MCF 10A (cell line): ENCODE measurements at regions not wholly inside any gene's neighbourhood (a gene's known extent, or its start where the extent isn't known, plus 50 kb on each side); places are given as distances from the start of the nearest gene placed in this dataset.

Source experiments
- BruUV-seq: library from RNA; stranded (reverse); fragments of 400-500 nt; replicated peaks from 2 replicates; lab custom pipeline; 2021; lab: Mats Ljungman, UMichigan
- CTCF ChIA-PET: fragments of 300-600 bp; sonication (Branson Sonifier 250); formaldehyde crosslinking; extraction: SDS; loops from one replicate; lab custom pipeline; 2021; ENCODE audit warnings: antibody characterized with exemption, inconsistent platforms; lab: Yijun Ruan, JAX
- POLR2A ChIA-PET: fragments of 300-600, 350-650 bp; sonication (Branson Sonifier 250); formaldehyde crosslinking; extraction: SDS; loops from one replicate; lab custom pipeline; 2020; ENCODE audit warnings: antibody characterized with exemption, inconsistent platforms; lab: Yijun Ruan, JAX
- DNase-seq: peaks from one replicate; pipeline ENCODE4 v3.0.0-alpha.2; 2018; ENCODE audit not compliant: unreplicated experiment
- H3K27ac Mint-ChIP-seq: one replicate; pipeline ENCODE4 v1.8.0; 2022; ENCODE audit warnings: mild to moderate bottlenecking, low read depth, mixed read lengths; ENCODE audit not compliant: unreplicated experiment
- H3K27me3 Mint-ChIP-seq: one replicate; pipeline ENCODE4 v1.8.0; 2022; ENCODE audit warnings: mixed read lengths; ENCODE audit not compliant: insufficient read depth, unreplicated experiment
- H3K36me3 Mint-ChIP-seq: one replicate; pipeline ENCODE4 v1.8.0; 2022; ENCODE audit warnings: mild to moderate bottlenecking, moderate library complexity, mixed read lengths; ENCODE audit not compliant: insufficient read depth, unreplicated experiment
- H3K4me1 Mint-ChIP-seq: one replicate; pipeline ENCODE4 v1.8.0; 2022; ENCODE audit warnings: mixed read lengths; ENCODE audit not compliant: insufficient read depth, unreplicated experiment
- H3K4me3 Mint-ChIP-seq: one replicate; pipeline ENCODE4 v1.8.0; 2022; ENCODE audit warnings: mild to moderate bottlenecking, moderate library complexity, mixed read lengths; ENCODE audit not compliant: unreplicated experiment
- H3K9me3 Mint-ChIP-seq: one replicate; pipeline ENCODE4 v1.8.0; 2022; ENCODE audit warnings: mixed read lengths; ENCODE audit not compliant: unreplicated experiment
- intact Hi-C: fragments of 100-400 bp; cut with micrococcal nuclease; formaldehyde crosslinking; loops from 2 replicates; pipeline ENCODE4 v1.14.1; 2022
- TF ChIP-seq, protein P1 (sequence below): fragments of 200-600 bp; IDR thresholded peaks from one replicate; pipeline ENCODE4 v1.8.0; 2022; ENCODE audit warnings: antibody characterized with exemption, mild to moderate bottlenecking; ENCODE audit not compliant: unreplicated experiment

DNA sequence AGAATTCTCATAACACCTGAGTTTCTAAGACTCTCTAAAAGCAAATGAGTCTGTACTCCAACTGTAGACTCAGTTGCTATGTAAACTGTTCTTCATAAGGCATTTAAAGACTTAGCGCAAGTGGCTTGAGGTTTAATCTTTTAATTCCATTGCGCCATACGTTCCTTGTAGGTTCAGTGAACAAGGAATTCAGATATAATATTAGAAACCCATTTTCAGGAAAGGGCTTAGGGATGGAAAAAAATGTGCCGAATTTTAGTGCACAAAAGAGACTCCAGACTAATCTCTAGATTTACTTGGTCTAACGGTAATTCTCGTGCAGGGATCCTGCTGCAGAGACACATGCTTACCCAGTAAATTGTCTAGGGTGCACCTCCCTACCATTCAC, 268.9 kb upstream of the TANK start:
- no peaks in the 10 kb centered on the region for H3K27me3 Mint-ChIP-seq
- H3K36me3 Mint-ChIP-seq = no peaks in the 10 kb centered on the region
- H3K27ac Mint-ChIP-seq = no peak overlapping the region
- TF ChIP-seq, protein P1, sequence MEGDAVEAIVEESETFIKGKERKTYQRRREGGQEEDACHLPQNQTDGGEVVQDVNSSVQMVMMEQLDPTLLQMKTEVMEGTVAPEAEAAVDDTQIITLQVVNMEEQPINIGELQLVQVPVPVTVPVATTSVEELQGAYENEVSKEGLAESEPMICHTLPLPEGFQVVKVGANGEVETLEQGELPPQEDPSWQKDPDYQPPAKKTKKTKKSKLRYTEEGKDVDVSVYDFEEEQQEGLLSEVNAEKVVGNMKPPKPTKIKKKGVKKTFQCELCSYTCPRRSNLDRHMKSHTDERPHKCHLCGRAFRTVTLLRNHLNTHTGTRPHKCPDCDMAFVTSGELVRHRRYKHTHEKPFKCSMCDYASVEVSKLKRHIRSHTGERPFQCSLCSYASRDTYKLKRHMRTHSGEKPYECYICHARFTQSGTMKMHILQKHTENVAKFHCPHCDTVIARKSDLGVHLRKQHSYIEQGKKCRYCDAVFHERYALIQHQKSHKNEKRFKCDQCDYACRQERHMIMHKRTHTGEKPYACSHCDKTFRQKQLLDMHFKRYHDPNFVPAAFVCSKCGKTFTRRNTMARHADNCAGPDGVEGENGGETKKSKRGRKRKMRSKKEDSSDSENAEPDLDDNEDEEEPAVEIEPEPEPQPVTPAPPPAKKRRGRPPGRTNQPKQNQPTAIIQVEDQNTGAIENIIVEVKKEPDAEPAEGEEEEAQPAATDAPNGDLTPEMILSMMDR = no peak
- no TSS peak for BruUV-seq
- H3K9me3 Mint-ChIP-seq = no peaks in the 10 kb centered on the region
- H3K4me3 Mint-ChIP-seq = no peak overlapping the region
- DNase-seq = no peak
- intact Hi-C loops = no loop called here
- no peaks in the 10 kb centered on the region for H3K4me1 Mint-ChIP-seq
- POLR2A ChIA-PET = no interaction called here
- CTCF ChIA-PET = interaction anchor here (0.7 to 1.5 kb wide), 2 partner anchors 37 to 381 kb away, joined by 3 to 4 read pairs; no protein-coding TSS in a partner anchor

- Mint-ChIP-seq H3K27ac (no peak overlapping the region), H3K4me3 (no peak overlapping the region), H3K9me3 (peaks cover 7% of the 10 kb centered on the region), H3K27me3 (no peaks in the 10 kb centered on the region), H3K4me1 (no peaks in the 10 kb centered on the region), H3K36me3 (no peaks in the 10 kb centered on the region)
- TF ChIP-seq, protein P1 = no peak
- intact Hi-C loops = no loop called here
- CTCF ChIA-PET = interaction anchor here (0.7 to 1.0 kb wide), 2 partner anchors 10 to 150 kb away, joined by 3 read pairs; no protein-coding TSS in a partner anchor
- BruUV-seq = no TSS peak
- no peak for DNase-seq
- POLR2A ChIA-PET = no interaction called here
Observed at GRCh38 chr2:160892204-160892603, 268.0 kb upstream of the TANK start.

GRCh38 chr2:160893581-160893980, 266.6 kb upstream of the TANK start:
- DNase-seq = no peak
- intact Hi-C loops = no loop called here
- no TSS peak for BruUV-seq
- TF ChIP-seq, protein P1 = no peak
- H3K4me1 Mint-ChIP-seq = no peaks in the 10 kb centered on the region
- H3K9me3 Mint-ChIP-seq = peaks cover 17% of the 10 kb centered on the region
- no peaks in the 10 kb centered on the region for H3K27me3 Mint-ChIP-seq
- no peak overlapping the region for H3K4me3 Mint-ChIP-seq
- no peak overlapping the region for H3K27ac Mint-ChIP-seq
- POLR2A ChIA-PET = no interaction called here
- no peaks in the 10 kb centered on the region for H3K36me3 Mint-ChIP-seq
- CTCF ChIA-PET = no interaction called here

GRCh38 chr2:160898581-160899307, 261.5 kb upstream of the TANK start:
- H3K27ac Mint-ChIP-seq = no peak overlapping the region
- TF ChIP-seq, protein P1 = no peak
- peaks cover 17% of the 10 kb centered on the region for H3K9me3 Mint-ChIP-seq
- ChIA-PET CTCF (no interaction called here), POLR2A (no interaction called here)
- H3K4me1 Mint-ChIP-seq = no peaks in the 10 kb centered on the region
- intact Hi-C loops = no loop called here
- H3K4me3 Mint-ChIP-seq = no peak overlapping the region
- BruUV-seq = no TSS peak
- H3K27me3 Mint-ChIP-seq = no peaks in the 10 kb centered on the region
- DNase-seq = no peak
- H3K36me3 Mint-ChIP-seq = no peaks in the 10 kb centered on the region
